Muscle of leg (tissue), 3 donors: ENCODE measurements at regions not wholly inside any gene's neighbourhood (a gene's known extent, or its start where the extent isn't known, plus 50 kb on each side); places are given as distances from the start of the nearest gene placed in this dataset.

Experiments used
- DNase-seq: peaks from one replicate; pipeline ENCODE4 v3.0.0; 2013
- H3K27ac ChIP-seq: one replicate; pipeline ENCODE4 v1.5.1; 2013; ENCODE audit warnings: mild to moderate bottlenecking, low read length, control low read depth
- H3K27me3 ChIP-seq: one replicate; pipeline ENCODE4 v1.6.1; 2013; ENCODE audit warnings: low read length; ENCODE audit not compliant: control insufficient read depth, insufficient read depth
- H3K36me3 ChIP-seq: one replicate; pipeline ENCODE4 v1.6.1; 2013; ENCODE audit warnings: low read length; ENCODE audit not compliant: control insufficient read depth, insufficient read depth
- H3K4me1 ChIP-seq: one replicate; pipeline ENCODE4 v1.6.1; 2013; ENCODE audit warnings: low read length; ENCODE audit not compliant: control insufficient read depth, insufficient read depth
- H3K4me3 ChIP-seq: one replicate; pipeline ENCODE4 v1.5.1; 2013; ENCODE audit warnings: low read length, control low read depth
- H3K9me3 ChIP-seq: replicated peaks from 2 replicates; pipeline ENCODE4 v1.6.1; 2013; ENCODE audit warnings: low read depth, low read length; ENCODE audit not compliant: control insufficient read depth
- WGBS: methylation state at CpG from one replicate; pipeline ENCODE4 v1.1.5; 2013; ENCODE audit warnings: missing lambda C conversion rate; ENCODE audit not compliant: insufficient coverage; 5-methylcytosine and 5-hydroxymethylcytosine counted together

GRCh38 chr4:95957759-95958158 lies 117.9 kb downstream of the PDHA2 start:
- no peaks in the 10 kb centered on the region for H3K36me3 ChIP-seq
- H3K27ac ChIP-seq: no peak overlapping the region
- H3K27me3 ChIP-seq: no peaks in the 10 kb centered on the region
- no peak overlapping the region for H3K4me3 ChIP-seq
- no CpG with 5 or more reads among the region's 3 CpGs for WGBS
- no peak for DNase-seq
- H3K9me3 ChIP-seq: no peaks in the 10 kb centered on the region
- H3K4me1 ChIP-seq: no peaks in the 10 kb centered on the region

DNA sequence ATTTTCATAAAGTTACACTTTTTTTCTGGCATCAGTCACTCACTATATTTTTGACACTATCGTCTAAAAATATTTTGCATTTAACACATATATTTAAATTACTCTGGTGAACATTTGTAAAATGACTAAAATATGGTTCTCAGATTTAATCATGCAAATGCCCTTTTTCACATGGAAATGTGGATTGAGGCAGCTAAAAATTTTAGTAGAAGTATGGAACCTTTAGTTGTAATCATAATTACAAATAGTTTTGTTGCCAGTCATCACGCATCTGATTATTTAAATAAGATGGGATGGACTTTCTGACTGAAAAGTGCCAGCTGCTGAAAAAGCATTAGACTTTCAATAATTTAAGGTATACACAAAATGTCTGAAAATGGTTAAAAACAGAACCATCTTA lies 119.3 kb downstream of the PDHA2 start:
- Histone ChIP-seq H3K27me3 (no peaks in the 10 kb centered on the region), H3K27ac (no peak overlapping the region), H3K9me3 (no peaks in the 10 kb centered on the region), H3K4me1 (no peaks in the 10 kb centered on the region), H3K4me3 (no peak overlapping the region), H3K36me3 (no peaks in the 10 kb centered on the region)
- DNase-seq: no peak
- WGBS: no CpG with 5 or more reads among the region's 2 CpGs

- Histone ChIP-seq H3K36me3 (no peaks in the 10 kb centered on the region), H3K27me3 (no peaks in the 10 kb centered on the region), H3K4me1 (no peaks in the 10 kb centered on the region), H3K27ac (no peak overlapping the region), H3K9me3 (no peaks in the 10 kb centered on the region), H3K4me3 (no peak overlapping the region)
- WGBS: no CpG with 5 or more reads among the region's 2 CpGs
- DNase-seq: no peak
These were observed 119.7 kb downstream of the PDHA2 start for GRCh38 chr4:95959633-95960032.

DNA sequence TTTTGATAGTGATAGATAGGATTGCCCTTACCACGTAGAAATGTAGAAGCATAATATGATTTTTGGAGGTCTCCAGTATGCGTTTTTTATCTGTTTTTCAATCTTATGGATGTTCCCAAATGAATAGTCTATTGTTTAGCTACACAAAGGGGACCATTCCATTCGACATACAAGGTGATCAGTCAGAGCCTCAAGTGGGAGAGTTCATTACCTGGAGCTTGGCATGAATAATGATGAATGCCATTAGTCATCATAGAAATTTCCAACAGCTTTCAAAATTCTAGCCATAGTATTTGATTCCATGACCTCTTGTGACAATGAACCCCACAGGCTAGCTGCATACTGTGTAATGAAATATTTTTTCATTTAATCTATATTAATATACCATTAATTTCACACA lies 123.6 kb downstream of the PDHA2 start:
- Histone ChIP-seq H3K4me3 (no peak overlapping the region), H3K36me3 (no peaks in the 10 kb centered on the region), H3K27me3 (no peaks in the 10 kb centered on the region), H3K9me3 (no peaks in the 10 kb centered on the region), H3K4me1 (no peaks in the 10 kb centered on the region), H3K27ac (no peak overlapping the region)
- DNase-seq: no peak
- WGBS: no CpG with 5 or more reads among the region's 3 CpGs

- H3K36me3 ChIP-seq: no peaks in the 10 kb centered on the region
- whole genome bisulfite sequencing: 95% methylated on average over 12 of the region's 13 CpGs
- no peak for DNase-seq
- no peak overlapping the region for H3K27ac ChIP-seq
- peaks cover 9% of the 10 kb centered on the region for H3K9me3 ChIP-seq
- no peaks in the 10 kb centered on the region for H3K27me3 ChIP-seq
- no peak overlapping the region for H3K4me3 ChIP-seq
- H3K4me1 ChIP-seq: no peaks in the 10 kb centered on the region
These were observed 140.3 kb downstream of the PDHA2 start for GRCh38 chr4:95979961-95980876.

GRCh38 chr4:95980877-95981360 lies 141.0 kb downstream of the PDHA2 start:
- no peak for DNase-seq
- WGBS: 88% methylated on average over 2 of the region's 3 CpGs
- Histone ChIP-seq H3K27me3 (no peaks in the 10 kb centered on the region), H3K36me3 (no peaks in the 10 kb centered on the region), H3K4me3 (no peak overlapping the region), H3K27ac (no peak overlapping the region), H3K9me3 (peaks cover 9% of the 10 kb centered on the region), H3K4me1 (no peaks in the 10 kb centered on the region)

DNA sequence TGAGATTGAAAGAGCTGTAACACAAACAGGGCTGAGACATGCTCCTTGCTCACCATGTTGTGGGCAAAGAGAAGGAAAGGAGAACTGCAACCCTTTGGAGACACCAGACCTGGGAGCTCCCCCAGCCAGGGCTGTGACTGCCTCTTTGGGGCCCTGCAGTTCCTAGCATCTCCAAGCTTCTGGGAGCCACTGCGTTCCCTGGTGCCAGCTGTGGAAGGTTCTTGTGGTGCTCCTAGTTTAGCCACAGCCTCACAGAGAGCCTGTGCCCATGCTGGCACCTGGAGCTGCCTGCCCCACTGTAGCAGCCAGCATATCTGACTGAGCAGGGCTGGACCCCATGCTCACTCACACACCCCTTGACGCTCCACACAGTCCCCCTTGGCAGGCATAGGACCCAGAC lies 141.7 kb downstream of the PDHA2 start:
- 80% methylated on average over 2 of the region's 2 CpGs for WGBS
- H3K27me3 ChIP-seq: no peaks in the 10 kb centered on the region
- no peak overlapping the region for H3K4me3 ChIP-seq
- H3K27ac ChIP-seq: no peak overlapping the region
- no peaks in the 10 kb centered on the region for H3K36me3 ChIP-seq
- H3K9me3 ChIP-seq: peaks cover 9% of the 10 kb centered on the region
- DNase-seq: no peak
- H3K4me1 ChIP-seq: no peaks in the 10 kb centered on the region

DNA sequence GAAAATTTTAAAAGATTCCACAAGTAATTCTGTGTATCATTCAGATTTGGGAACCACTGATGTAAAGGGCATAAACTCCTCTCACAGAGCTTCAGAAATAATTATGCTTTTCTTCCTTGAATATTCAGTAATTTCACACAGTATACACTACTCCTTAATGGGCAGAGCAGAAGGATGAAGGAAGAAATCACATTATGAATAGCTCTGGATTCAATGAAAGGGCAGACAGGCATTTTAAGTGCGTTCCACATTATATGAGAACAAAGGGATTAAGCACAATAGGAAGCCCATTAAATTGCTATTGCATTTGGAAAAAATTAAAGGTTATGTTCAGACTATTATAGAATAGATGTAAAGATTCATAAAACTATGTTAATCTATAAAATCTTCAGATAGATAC lies 142.6 kb downstream of the PDHA2 start:
- no CpG with 5 or more reads among the region's 1 CpG for WGBS
- Histone ChIP-seq H3K36me3 (no peaks in the 10 kb centered on the region), H3K9me3 (peaks cover 9% of the 10 kb centered on the region), H3K27ac (no peak overlapping the region), H3K4me3 (no peak overlapping the region), H3K27me3 (no peaks in the 10 kb centered on the region), H3K4me1 (no peaks in the 10 kb centered on the region)
- no peak for DNase-seq

DNA sequence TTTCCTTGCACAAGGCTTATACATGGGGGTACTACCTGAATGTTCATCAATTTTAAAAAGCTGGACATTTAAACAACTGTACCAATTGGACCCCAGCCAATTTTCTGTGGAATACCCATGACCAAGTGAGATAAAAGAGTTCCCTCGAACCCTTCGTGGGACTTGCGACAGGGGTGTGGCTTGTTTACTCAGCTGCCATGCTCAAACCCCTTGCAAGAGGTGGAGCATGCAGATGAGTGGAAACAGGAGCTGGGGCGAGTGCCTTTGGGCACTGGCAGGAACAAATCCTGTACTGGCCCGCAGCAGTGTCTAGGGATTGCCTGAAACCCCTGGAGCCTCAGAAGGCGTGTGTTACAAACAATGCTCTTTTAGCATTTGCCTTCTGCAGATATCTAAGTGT lies 144.2 kb downstream of the PDHA2 start:
- Histone ChIP-seq H3K36me3 (no peaks in the 10 kb centered on the region), H3K27ac (no peak overlapping the region), H3K9me3 (peaks cover 9% of the 10 kb centered on the region), H3K4me1 (no peaks in the 10 kb centered on the region), H3K27me3 (no peaks in the 10 kb centered on the region), H3K4me3 (no peak overlapping the region)
- WGBS: 87% methylated on average over 6 of the region's 6 CpGs
- DNase-seq: peak; percentile 2

GRCh38 chr4:95985051-95985450 lies 145.2 kb downstream of the PDHA2 start:
- no peaks in the 10 kb centered on the region for H3K36me3 ChIP-seq
- DNase-seq: no peak
- no CpG with 5 or more reads among the region's 4 CpGs for WGBS
- no peaks in the 10 kb centered on the region for H3K27me3 ChIP-seq
- H3K4me3 ChIP-seq: no peak overlapping the region
- H3K9me3 ChIP-seq: peaks cover 9% of the 10 kb centered on the region
- H3K27ac ChIP-seq: no peak overlapping the region
- H3K4me1 ChIP-seq: no peaks in the 10 kb centered on the region
